ENCODE measurements at regions not wholly inside any gene's neighbourhood (a gene's known extent, or its start where the extent isn't known, plus 50 kb on each side); places are given as distances from the start of the nearest gene placed in this dataset.
"Not testable (repeated sequence)": the region's sequence is repeated elsewhere in the genome, so short reads cannot be mapped to it uniquely, and the experiment has no call there.

DNA sequence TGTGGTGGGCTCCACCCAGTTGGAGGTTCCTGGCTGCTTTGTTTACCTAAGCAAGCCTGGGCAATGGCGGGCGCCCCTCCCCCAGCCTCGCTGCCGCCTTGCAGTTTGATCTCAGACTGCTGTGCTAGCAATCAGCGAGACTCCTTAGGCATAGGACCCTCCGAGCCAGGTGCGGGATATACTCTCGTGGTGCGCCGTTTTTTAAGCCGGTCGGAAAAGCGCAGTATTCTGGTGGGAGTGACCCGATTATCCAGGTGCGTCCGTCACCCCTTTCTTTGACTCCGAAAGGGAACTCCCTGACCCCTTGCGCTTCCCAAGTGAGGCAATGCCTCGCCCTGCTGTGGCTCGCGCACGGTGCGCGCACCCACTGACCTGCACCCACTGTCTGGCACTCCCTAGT is 1719.9 kb downstream of the BRINP3 start:
- not testable (repeated sequence) for DNase-seq (ENCODE audit: low spot score)

DNA sequence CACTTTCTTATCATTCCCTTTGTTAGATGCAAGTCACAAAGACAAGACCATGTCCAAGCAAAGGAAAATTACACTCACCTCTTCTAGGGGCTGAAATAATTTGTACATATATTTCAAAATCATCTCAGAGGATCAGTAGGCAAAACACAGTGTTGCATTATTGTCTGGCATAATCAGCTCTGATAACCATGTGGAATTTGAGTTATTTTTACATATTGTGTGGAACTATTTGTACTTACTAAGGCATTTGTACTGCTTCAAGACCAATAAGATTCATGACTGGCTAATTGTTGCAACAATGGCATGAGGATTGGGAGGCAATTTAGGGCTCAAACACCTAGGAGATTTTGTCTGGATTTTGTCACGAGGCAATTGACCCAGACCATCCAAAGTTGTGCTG is 1716.4 kb downstream of the BRINP3 start:
- DNase-seq (ENCODE audit: low spot score), result no peak

DNA sequence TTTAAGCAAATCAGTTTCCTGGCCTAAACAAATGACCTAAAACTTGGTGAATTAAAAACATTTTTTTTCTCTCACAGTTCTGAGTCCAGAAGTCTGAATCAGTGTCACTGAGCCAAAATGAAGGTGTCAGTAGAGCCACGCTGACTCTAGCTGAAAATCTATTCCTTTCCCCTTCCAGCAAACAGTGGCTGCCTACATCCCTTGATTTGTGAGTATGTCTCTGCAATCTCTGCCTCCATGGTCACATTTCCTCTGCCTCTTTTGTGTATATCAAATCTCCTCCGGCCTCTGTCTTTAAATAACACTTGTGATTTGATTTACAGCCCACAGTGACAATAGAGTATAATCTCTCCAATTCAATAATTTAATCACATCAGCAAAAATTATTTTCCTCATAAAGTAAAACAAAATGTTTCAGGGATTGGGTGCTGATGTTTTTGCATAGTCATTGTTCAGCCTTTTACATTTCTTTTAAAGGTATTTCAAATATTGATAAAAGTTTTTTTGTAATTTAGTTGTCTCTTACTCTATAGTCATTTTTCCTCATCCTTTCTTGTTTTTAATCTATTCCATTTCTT is 1715.4 kb downstream of the BRINP3 start:
- no peak for DNase-seq (ENCODE audit: low spot score)

DNA sequence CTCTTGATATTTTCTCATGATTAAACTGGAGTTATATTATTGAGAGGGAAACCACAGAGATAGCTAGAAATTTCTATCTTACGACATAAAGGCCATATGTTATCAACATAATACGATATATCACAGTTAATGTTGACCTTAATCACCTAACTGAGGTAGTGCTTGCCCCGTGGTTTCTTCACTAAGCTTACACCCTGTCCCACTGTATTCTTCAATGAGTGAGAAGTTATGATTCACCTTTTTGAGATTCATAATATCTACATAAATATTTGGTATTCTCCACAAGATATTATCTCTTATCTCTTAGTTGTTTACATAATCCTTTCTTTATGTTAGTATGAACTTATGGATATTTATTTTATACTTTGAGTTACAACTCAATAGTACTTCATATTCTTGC is 1714.1 kb downstream of the BRINP3 start:
- no peak for DNase-seq (ENCODE audit: low spot score)

DNA sequence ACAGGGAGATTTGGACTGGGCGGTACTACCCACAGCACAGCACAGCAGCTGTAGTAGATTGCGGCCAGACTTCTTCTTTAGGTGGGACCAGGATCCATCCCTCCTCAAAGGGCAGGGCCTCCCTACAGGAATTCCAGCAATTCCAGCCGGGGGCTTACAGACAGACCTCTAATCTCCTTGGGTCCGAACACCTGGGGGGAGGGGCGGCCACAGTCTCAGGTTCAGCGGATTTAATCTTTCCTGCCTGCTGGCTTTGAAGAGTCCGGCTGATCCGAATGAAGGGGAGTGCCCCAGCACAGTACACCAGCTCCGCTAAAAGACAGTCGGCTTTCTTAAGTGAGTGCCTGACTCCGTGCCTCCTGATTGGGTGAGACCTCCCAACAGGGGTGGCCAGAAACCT is 1708.5 kb downstream of the BRINP3 start:
- no peak for DNase-seq (ENCODE audit: low spot score)

DNA sequence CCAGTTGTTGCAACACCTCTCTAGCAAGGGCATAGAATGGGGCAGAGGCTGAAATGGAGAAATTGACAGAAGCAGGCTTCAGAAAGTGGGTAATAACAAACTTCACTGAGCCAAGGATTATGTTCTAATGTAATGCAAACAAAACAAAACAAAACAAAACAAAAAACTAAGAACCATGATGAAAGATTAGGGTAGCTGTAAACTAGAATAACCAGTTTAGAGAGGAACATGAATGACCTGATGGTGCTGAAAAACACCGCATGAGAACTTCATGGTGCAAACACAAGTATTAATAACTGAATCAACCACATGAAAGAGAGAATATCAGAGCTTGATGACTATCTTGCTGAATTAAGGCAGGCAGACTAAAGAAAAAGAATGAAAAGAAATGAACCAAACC is 1707.7 kb downstream of the BRINP3 start:
- DNase-seq (ENCODE audit: low spot score), result no peak

DNA sequence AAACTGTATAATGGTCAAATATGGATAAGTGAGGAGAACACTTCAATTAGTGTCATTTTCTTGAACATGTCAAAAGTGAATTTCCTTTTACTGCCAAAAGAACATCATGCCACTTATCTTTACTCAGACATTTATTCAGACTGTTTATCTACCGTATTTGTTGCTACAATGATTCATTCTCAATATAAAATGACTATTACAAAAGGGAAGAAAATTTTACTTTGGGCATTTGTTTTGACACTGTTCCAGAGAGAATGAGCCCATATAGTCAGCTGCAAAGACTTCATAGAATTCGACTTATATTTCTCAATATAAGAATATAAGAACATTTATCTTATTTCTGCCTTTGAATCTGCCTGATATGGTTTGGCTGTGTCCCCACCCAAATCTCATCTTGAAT is 1699.1 kb downstream of the BRINP3 start:
- no peak for DNase-seq (ENCODE audit: low spot score)

DNA sequence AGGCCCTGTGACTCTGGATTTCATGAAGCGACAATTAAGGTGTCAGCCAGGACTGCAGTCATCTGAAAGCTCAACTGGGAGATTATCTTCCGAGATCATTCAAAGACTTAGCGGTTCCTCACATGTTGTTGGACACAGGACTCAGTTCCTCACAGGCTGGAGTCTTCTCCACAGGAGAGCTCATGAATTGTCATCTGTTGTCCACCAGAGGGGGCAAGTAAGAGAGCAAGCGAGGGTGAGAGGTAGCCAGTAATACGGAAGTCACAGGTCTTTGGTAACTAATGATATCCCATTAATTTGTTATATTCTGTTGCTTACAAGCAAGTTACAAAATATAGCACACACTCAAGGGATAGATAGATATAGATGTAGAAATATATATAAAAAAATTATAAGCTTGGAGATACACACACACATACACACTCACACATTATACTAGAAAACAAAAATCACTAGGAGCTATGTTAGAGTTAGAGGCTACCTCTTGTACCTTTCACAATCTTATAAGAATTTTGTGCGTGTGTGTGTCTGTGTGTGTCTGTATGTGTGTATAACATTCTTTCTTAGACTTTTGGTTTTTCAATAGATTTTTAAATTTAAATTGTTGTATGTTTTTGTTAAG is 1695.3 kb downstream of the BRINP3 start:
- peak; percentile 65 for DNase-seq (ENCODE audit: low spot score)

DNA sequence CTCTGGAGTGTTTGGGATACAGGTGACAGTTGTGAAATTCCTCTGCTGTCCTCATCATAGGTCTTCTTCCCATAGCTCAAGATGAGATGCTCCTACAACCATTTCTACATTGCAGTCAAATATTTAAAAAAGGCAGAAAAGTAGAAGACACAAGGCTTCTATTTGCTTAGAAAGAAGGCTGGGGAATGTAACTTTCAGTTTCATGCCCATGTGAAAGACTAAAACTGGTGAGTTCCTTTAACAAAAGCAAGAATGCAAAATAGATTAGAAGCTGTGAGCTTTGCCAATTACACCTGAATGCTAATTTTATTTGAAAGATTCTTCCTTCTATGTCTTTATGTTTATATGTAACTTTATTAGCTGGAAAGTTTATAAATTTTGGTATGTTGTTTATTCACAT is 1682.7 kb downstream of the BRINP3 start:
- no peak for DNase-seq (ENCODE audit: low spot score)

DNA sequence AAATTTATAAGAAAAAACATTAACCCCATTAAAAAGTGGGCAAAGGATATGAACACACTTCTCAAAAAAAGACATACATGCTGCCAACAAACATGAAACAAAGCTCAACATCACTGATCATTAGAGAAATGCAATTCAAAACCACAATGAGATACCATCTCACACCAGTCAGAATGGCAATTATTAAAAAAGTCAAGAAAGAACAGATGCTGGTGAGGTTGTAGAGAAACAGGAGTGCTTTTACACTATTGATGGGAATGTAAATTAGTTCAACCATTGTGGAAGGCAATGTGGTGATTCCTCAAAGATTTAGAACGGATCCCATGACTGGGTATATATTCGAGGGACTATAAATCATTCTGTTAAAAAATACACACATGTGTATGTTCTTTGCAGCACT is 1665.5 kb downstream of the BRINP3 start:
- not testable (repeated sequence) for DNase-seq (ENCODE audit: low spot score)

DNA sequence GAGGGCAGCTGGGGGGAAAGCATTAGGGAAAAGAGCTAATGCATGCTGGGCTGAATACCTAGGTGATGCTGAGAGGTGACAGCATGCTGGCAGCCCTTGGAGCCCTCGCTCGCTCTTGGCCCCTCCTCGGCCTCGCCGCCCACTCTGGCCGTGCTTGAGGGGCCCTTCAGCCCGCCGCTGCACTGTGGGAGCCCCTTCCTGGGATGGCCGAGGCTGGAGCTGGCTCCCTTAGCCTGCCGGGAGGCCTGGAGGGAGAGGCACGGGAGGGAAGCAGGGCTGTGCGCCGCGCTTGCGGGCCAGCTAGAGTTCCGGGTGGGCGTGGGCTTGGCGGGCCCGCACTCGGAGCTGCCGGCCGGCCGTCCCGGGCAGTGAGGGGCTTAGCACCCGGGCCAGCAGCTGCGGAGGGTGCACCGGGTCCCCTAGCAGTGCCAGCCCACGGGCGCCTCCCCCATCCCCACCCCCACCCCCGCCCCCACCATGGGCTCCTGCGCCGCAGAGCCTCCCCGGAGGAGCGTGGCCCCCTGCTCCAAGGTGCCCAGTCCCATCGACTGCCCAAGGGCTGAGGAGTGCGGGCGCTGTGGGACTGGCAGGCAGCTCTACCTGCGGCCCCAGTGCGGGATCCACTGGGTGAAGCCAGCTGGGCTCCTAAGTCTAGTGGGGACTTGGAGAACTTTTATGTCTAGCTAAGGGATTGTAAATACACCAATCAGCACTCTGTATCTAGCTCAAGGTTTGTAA is 1664.7 kb downstream of the BRINP3 start:
- not testable (repeated sequence) for DNase-seq (ENCODE audit: low spot score)

DNA sequence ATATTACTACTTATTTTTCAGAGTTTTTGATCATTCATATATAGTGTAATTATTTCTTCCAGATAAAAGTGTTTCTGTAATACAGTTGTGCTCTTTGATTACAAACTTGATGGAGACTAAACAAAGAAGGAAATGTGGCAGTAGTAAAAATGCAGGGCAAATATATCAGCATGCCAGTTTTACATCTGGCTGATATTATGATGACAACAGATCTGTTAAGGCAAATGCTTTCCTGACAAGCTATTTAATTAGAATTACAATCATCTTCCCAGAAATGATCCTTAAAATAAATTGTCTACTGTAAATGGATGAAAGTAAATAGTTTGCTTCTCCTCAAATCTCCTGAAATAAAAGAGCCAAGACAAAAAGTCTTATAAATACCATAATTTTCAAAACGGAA is 1659.8 kb downstream of the BRINP3 start:
- DNase-seq (ENCODE audit: low spot score), result no peak

DNA sequence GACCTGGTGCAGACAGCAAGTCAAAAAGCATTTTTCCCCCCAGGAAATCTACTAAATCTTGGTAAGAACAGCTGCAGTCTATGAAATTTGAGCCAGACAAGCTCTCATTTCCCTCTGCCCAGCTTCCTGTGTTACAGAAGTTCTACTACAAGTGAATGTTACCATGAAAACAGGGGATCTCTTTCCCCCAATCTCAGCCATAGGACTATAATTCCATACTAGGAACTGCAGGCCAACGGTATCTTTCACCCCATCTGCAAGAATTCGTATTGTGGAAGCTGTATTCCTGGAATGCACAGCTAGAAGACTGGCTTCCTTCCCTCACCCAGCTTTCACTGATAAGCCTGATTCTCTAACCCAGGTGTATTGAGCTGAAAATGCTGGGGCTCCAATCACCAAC is 1655.4 kb downstream of the BRINP3 start:
- no peak for DNase-seq (ENCODE audit: low spot score)

DNA sequence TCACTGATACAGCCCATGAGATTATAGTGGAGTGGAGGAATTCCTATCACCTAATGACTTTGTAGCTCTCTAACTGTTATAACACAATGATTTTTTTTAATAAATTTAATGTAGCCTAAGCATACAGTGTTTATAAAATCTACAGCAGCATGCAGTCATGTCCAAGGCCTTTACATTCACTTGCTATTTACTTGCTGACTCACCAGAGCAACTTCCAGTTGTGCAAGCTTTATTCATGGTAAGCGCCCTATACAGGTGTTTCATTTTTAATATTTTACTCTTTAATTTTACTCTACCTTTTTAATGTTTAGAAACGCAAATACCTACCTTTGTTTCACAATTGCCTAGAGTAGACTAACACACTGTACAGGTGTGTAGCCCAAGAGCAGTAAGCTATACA is 1652.2 kb downstream of the BRINP3 start:
- no peak for DNase-seq (ENCODE audit: low spot score)

DNA sequence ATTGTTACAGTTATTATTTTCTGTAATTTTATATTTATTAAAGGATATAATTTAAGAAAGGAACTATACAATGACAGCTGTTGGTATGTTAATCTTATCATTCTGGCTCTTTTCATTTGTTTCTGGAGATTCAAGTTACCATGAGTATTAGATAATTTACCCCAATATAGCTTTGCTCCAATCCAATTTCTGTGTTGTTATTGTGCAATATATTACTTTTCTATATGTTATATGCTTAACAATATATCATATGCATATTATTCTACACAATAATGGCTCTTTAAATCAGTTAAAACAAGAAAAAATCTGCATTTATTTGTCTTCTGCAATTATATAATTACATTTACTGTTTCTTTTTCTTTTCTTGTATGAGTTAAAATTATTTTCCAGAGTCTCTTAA is 1650.9 kb downstream of the BRINP3 start:
- DNase-seq (ENCODE audit: low spot score), result no peak

DNA sequence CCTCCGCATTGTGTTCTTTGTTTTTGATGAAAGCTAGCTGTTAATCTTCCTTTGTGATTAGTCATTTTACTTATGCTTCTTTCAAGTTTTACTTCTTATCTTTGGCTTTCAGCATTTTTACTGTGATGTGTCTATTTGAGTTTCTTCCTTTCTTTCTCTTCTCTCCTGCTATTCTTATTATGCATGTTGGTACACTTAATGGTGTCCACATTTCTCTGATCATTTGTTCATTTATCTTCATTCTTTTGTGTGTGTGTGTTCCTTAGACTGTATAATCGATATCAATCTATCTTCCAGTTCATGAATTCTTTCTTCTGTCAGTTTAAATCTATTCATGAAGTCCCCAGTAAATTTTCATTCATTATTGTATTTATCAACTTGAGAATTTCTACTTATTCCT is 1650.3 kb downstream of the BRINP3 start:
- no peak for DNase-seq (ENCODE audit: low spot score)

DNA sequence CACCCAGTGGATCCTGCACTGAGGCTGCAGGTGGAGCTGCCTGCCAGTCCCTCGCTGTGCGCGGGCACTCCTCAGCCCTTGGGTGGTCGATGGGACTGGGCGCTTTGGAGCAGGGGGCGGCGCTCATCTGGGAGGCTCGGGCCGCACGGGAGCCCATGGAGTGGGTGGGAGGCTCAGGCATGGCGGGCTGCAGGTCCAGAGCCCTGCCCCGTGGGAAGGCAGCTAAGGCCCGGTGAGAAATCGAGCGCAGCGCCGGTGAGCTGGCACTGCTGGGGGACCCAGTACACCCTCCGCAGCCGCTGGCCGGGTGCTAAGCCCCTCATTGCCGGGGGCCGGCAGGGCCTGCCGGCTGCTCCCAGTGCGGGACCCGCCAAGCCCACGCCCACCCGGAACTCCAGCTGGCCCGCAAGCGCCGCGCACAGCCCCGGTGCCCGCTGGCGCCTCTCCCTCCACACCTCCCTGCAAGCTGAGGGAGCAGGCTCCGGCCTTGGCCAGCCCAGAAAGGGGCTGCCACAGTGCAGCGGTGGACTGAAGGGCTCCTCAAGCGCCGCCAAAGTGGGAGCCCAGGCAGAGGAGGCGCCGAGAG is 1636.5 kb downstream of the BRINP3 start:
- DNase-seq (ENCODE audit: low spot score), result not testable (repeated sequence)

DNA sequence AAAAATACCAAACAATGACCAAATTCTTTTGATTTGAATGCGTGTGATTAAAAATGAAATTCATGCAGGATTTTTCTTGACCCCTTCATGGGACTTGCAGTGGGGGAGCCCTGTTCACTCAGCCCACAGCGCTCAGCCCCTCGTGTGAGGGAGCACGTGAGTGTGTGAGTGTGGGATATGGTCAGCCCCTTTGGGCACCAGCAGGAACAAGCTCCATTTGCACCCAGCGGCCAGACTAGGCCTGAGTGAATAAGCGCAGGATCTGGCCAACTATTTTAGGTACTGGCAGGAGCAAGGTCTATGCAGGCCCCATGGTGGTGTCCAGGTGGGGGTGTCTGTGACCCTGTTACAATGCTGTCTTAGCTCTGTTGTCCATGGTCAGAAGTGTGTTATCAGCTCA is 1631.2 kb downstream of the BRINP3 start:
- no peak for DNase-seq (ENCODE audit: low spot score)

DNA sequence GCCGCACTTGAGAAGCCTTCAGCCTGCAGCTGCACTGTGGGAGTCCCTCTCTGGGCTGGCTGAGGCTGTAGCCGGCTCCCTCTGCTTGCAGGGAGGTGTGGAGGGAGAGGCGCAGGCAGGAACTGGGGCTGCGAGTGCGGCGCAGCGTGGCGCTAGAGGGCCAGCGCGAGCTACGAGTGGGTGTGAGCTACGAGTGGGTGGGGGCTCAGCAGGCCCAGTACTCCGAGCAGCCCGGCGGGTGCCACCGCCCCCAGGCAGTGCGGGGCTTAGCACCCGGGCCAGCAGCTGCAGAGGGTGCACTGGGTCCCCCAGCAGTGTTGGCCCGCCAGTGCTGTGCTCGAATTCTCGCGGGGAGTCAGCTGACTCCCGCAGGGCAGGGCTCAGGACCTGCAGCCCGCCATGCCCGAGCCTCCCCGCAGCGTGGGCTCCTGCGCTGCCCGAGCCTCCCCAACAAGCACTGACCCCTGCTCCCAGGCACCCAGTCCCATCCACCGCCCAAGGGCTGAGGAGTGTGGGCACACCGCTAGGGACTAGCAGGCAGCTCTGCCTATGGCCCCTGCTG is 1620.1 kb downstream of the BRINP3 start:
- no peak for DNase-seq (ENCODE audit: low spot score)

DNA sequence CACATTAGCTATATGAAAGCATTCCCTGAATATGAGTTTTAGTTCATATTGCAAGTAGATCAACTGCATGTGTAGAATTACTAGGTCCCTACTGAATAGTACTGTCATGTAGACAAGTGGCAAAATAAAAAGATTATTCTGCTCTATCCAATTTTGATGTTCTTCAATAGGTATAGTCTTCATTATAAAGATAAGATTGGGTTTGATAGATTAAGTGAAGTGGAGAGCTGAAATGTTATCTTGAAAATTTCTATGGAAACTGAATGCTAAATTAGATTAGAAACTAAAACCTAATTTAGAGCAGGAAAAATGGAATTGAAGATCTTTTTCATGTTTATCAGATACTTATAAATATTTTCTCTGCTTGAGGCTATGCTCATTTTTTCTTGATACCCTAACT is 1610.0 kb downstream of the BRINP3 start:
- DNase-seq (ENCODE audit: low spot score), result no peak

DNA sequence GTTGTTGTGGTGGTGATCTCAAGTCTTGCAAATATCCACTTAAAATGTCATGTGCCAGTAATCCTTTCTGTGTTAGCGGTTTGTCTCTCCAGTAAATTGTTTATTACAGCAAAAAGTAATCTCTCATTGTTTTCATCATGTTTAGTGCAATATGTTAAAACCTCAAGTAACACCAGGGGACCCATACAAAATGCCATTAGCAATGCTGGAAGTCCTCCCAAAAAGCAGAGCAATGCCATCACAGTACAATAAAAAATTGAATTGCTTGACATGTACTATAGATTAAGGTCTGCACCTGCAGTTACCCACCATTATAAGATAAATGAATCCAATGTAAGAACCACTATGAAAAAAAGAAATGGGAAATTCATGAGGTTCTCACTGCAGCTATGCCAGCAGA is 1606.5 kb downstream of the BRINP3 start:
- no peak for DNase-seq (ENCODE audit: low spot score)

DNA sequence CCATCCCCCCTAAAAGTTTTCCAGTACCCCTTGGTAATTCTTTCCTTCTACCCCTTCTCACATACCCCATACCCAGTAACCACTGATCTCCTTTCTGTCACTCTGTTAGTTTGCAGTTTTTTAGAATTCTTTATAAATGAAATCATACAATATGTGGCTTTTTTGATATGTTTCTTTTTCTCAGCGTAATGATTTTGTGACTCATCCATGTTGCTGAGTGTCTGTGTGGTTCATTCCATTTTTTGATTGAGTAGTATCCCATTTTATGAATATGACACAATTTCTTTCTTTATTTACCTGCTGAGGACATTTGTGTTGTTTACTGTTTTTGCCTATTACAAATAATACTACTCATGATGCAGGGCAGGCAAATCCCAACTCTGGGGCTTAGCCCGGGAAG is 1605.3 kb downstream of the BRINP3 start:
- no peak for DNase-seq (ENCODE audit: low spot score)

DNA sequence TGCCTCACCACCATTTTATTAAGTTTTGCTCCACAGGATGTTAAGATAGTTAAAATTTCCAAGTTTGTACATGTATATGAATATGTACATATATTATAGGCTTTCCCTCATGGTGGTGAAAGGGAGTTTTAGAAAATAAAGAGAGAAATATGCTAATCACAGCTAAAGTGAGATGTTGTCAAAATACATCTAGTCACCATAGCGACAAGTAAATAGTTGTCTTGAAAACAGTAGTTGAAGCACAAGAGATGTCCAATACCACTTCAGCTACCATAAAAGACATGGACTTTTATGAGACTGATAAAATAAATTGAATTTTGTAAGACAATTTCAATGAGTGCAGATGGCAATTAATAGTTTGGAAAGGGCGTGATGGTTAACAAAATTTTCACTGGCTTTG is 1600.0 kb downstream of the BRINP3 start:
- DNase-seq (ENCODE audit: low spot score), result no peak

Measured in LoVo (cell line).